Vagina (tissue), 2 donors: ENCODE measurements at regions not wholly inside any gene's neighbourhood (a gene's known extent, or its start where the extent isn't known, plus 50 kb on each side); places are given as distances from the start of the nearest gene placed in this dataset.

Experiments
- DNase-seq, 2 donors: peaks; one replicate each; pipeline ENCODE4 v3.0.0-alpha.2; 2017; ENCODE audit errors: extremely low spot score in 2 of 2
- H3K27ac ChIP-seq: fragments of 200-600 bp; sonication (generic); one replicate; pipeline ENCODE4 v1.5.1; 2019
- H3K27me3 ChIP-seq: fragments of 200-600 bp; sonication (generic); one replicate; pipeline ENCODE4 v1.5.1; 2019
- H3K36me3 ChIP-seq, 2 donors: fragments of 200-600 bp; sonication (generic); one replicate each; pipeline ENCODE4 v1.5.1; 2017 to 2019
- H3K4me1 ChIP-seq: fragments of 200-600 bp; sonication (generic); one replicate; pipeline ENCODE4 v1.5.1; 2019
- H3K4me3 ChIP-seq, 2 donors: fragments of 200-600 bp; sonication (generic); 1 replicate in 1 of 2; 2 replicates in 1 of 2; pipeline ENCODE4 v1.5.1; 2016 to 2019
- H3K9me3 ChIP-seq: fragments of 200-600 bp; sonication (generic); one replicate; pipeline ENCODE4 v1.5.1; 2019
- POLR2A ChIP-seq, 2 donors: fragments of 450-650 bp; IDR thresholded peaks; one replicate each; pipeline ENCODE4 v1.6.1; 2017; ENCODE audit warnings: antibody characterized with exemption in 2 of 2, mild to moderate bottlenecking in 2 of 2, moderate library complexity in 2 of 2
- POLR2AphosphoS5 ChIP-seq, 2 donors: sonication (generic); formaldehyde crosslinking; IDR thresholded peaks; one replicate each; pipeline ENCODE4 v1.9.0; 2017; ENCODE audit warnings: antibody characterized with exemption in 2 of 2, mild to moderate bottlenecking in 2 of 2, low read depth in 1 of 2; ENCODE audit not compliant: insufficient read depth in 1 of 2
- intact Hi-C: fragments of 100-400 bp; cut with DNase I; formaldehyde crosslinking; loops from one replicate; pipeline ENCODE4 v1.15.1; 2023
- TF ChIP-seq, protein P1 (sequence below), 3 experiments: fragments of 450-650 bp in 2 of 3; fragments of 200-600 bp in 1 of 3; sonication (generic) in 1 of 3; IDR thresholded peaks; one replicate each; pipeline ENCODE4 v1.5.1; 2017 to 2019; ENCODE audit warnings: antibody characterized with exemption in 3 of 3, mild to moderate bottlenecking in 2 of 3, moderate library complexity in 2 of 3

DNA sequence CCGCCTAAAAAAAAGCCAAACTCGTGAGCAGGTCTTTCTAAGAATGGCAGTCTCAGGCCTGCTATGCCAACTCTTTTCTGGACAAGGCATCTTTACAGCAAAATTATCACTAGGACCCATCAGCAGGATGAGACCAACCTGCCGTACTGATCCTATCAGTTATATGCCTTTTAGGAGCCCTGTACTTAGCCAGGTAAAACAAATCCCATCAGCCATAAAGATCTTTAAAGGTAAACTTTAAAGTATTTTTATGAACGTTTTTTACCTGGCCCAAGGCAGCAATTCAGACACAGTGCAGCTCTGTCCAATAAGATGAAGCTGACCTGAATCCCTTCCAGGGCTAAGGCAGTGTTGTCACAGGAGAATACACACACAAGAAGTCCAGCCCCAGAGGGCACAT, 51.3 kb upstream of the TGM3 start:
- Histone ChIP-seq H3K9me3 (no peaks in the 10 kb centered on the region), H3K4me3 (no peak overlapping the region), H3K27me3 (no peaks in the 10 kb centered on the region), H3K36me3 (no peaks in the 10 kb centered on the region), H3K4me1 (peaks cover 9% of the 10 kb centered on the region), H3K27ac (no peak overlapping the region)
- TF ChIP-seq POLR2A (IDR thresholded peaks at IDR 0.05) (no peak), POLR2AphosphoS5 (IDR thresholded peaks at IDR 0.05; ENCODE audit: insufficient read depth in 1 of 2, low read depth in 1 of 2) (no peak)
- TF ChIP-seq, protein P1, sequence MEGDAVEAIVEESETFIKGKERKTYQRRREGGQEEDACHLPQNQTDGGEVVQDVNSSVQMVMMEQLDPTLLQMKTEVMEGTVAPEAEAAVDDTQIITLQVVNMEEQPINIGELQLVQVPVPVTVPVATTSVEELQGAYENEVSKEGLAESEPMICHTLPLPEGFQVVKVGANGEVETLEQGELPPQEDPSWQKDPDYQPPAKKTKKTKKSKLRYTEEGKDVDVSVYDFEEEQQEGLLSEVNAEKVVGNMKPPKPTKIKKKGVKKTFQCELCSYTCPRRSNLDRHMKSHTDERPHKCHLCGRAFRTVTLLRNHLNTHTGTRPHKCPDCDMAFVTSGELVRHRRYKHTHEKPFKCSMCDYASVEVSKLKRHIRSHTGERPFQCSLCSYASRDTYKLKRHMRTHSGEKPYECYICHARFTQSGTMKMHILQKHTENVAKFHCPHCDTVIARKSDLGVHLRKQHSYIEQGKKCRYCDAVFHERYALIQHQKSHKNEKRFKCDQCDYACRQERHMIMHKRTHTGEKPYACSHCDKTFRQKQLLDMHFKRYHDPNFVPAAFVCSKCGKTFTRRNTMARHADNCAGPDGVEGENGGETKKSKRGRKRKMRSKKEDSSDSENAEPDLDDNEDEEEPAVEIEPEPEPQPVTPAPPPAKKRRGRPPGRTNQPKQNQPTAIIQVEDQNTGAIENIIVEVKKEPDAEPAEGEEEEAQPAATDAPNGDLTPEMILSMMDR (IDR thresholded peaks at IDR 0.05): no peak
- intact Hi-C loops: no loop called here
- DNase-seq: no peak

DNA sequence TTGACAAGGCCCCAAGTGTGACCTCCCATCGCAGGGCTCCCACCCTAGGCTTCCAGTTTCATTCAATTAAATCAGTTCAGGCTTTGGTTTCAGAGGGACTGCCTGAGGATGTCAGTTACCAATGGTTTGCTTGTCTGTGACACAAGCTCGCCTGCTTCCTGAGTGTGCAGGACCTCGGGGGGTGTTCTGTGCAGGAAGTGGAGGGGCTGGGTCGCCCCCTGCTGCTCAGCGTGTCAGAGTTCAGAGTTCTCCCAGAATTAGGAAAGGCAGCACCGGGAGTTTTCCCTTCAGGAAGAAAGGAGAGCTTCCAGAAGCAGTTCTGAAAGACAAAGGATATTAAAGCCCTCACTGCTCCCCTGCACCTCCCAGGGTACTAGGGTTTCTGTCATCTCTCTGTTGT, 50.8 kb upstream of the TGM3 start:
- Histone ChIP-seq H3K4me3 (no peak overlapping the region), H3K9me3 (no peaks in the 10 kb centered on the region), H3K27ac (no peak overlapping the region), H3K36me3 (no peaks in the 10 kb centered on the region), H3K27me3 (no peaks in the 10 kb centered on the region), H3K4me1 (peaks cover 9% of the 10 kb centered on the region)
- TF ChIP-seq, protein P1 (IDR thresholded peaks at IDR 0.05): no peak
- TF ChIP-seq POLR2A (IDR thresholded peaks at IDR 0.05): no peak
- TF ChIP-seq POLR2AphosphoS5 (IDR thresholded peaks at IDR 0.05; ENCODE audit: insufficient read depth in 1 of 2, low read depth in 1 of 2): no peak
- intact Hi-C loops: no loop called here
- no peak for DNase-seq

- Histone ChIP-seq H3K36me3 (no peaks in the 10 kb centered on the region), H3K4me3 (no peak overlapping the region), H3K4me1 (peaks cover 9% of the 10 kb centered on the region), H3K27me3 (no peaks in the 10 kb centered on the region), H3K9me3 (no peaks in the 10 kb centered on the region), H3K27ac (no peak overlapping the region)
- intact Hi-C loops: no loop called here
- TF ChIP-seq POLR2AphosphoS5 (IDR thresholded peaks at IDR 0.05; ENCODE audit: insufficient read depth in 1 of 2, low read depth in 1 of 2) (no peak), POLR2A (IDR thresholded peaks at IDR 0.05) (no peak)
- TF ChIP-seq, protein P1 (IDR thresholded peaks at IDR 0.05): no peak
- no peak for DNase-seq
Observed at GRCh38 chr20:2245637-2246036, 50.2 kb upstream of the TGM3 start.
